ENCODE measurements at regions not wholly inside any gene's neighbourhood (a gene's known extent, or its start where the extent isn't known, plus 50 kb on each side); places are given as distances from the start of the nearest gene placed in this dataset.
A peak's percentile ranks its signal among the peaks of the same experiment; 100 is the strongest.

GRCh38 chr12:88401155-88401554 is 179.1 kb downstream of the KITLG start:
- no peak for TF ChIP-seq POLR2AphosphoS5 (IDR thresholded peaks at IDR 0.05)
- TF ChIP-seq EP300 (IDR thresholded peaks at IDR 0.05) = no peak
- TF ChIP-seq POLR2A (IDR thresholded peaks at IDR 0.05) = no peak
- no peak for TF ChIP-seq CTCF (IDR thresholded peaks at IDR 0.05)
- H3K27me3 ChIP-seq = no peaks in the 10 kb centered on the region
- WGBS, 2 donors = 39 to 45% methylated on average over 2 of the region's 2 CpGs
- DNase-seq = no peak
- no peak overlapping the region for H3K27ac ChIP-seq
- no peaks in the 10 kb centered on the region for H3K4me1 ChIP-seq
- ATAC-seq (ENCODE audit: low FRiP score in 2 of 2) = no peak
- no peak overlapping the region for H3K4me3 ChIP-seq
- no peaks in the 10 kb centered on the region for H3K9me3 ChIP-seq
- H3K36me3 ChIP-seq = no peaks in the 10 kb centered on the region

DNA sequence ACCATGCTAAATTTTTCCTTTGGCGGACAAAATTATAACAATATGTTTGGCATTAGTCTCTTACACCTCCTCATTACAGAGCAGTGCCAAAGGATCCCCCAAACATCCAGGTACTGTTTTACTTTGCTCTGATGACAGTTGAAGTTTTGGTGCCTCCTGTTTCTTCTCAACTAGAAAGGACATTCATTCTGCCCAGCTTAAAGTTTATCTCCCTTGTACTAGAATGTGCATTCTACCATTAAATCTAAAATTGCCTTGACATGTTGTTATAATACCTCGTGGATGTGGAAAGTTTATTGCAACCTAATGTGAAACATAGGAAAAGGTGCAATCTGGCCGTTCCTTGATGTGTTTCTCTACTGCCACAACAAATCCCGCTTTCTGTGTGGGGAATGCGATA is 173.4 kb downstream of the KITLG start:
- TF ChIP-seq POLR2A (IDR thresholded peaks at IDR 0.05) (no peak), POLR2AphosphoS5 (IDR thresholded peaks at IDR 0.05) (no peak), CTCF (IDR thresholded peaks at IDR 0.05) (no peak), EP300 (IDR thresholded peaks at IDR 0.05) (no peak)
- Histone ChIP-seq H3K4me3 (no peak overlapping the region), H3K36me3 (no peaks in the 10 kb centered on the region), H3K27me3 (no peaks in the 10 kb centered on the region), H3K4me1 (no peaks in the 10 kb centered on the region), H3K9me3 (no peaks in the 10 kb centered on the region), H3K27ac (no peak overlapping the region)
- DNase-seq = no peak
- no peak for ATAC-seq (ENCODE audit: low FRiP score in 2 of 2)
- 68 to 70% methylated on average over 5 of the region's 5 CpGs for WGBS, 2 donors

- H3K4me1 ChIP-seq = no peaks in the 10 kb centered on the region
- no peak for DNase-seq
- H3K9me3 ChIP-seq = no peaks in the 10 kb centered on the region
- H3K36me3 ChIP-seq = no peaks in the 10 kb centered on the region
- no peaks in the 10 kb centered on the region for H3K27me3 ChIP-seq
- no peak overlapping the region for H3K4me3 ChIP-seq
- H3K27ac ChIP-seq = no peak overlapping the region
- TF ChIP-seq CTCF (IDR thresholded peaks at IDR 0.05) (no peak), POLR2AphosphoS5 (IDR thresholded peaks at IDR 0.05) (no peak), POLR2A (IDR thresholded peaks at IDR 0.05) (no peak), EP300 (IDR thresholded peaks at IDR 0.05) (no peak)
- ATAC-seq (ENCODE audit: low FRiP score in 2 of 2) = no peak
Observed at GRCh38 chr12:88408823-88409222, 171.4 kb downstream of the KITLG start.

DNA sequence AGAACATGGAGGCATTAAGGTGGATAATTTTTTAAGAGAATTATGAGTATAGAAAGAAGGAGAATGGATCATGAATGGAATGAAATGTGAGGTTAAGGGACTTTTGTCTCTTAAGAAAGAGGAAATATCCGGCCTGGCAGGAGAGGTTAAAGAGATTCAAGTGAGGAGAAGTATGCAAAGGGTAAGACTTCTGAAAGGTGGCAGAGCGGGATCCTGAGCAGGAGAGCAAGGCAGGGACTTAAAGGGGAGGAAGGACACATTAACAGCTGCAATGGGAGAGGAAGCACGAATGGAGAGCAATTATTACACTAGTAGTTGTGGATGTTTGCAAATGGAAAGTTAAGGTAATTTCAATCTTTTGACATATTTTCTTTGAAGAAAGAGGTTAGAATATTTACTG is 171.0 kb downstream of the KITLG start:
- TF ChIP-seq POLR2AphosphoS5 (IDR thresholded peaks at IDR 0.05) = no peak
- TF ChIP-seq CTCF (IDR thresholded peaks at IDR 0.05) = no peak
- TF ChIP-seq POLR2A (IDR thresholded peaks at IDR 0.05) = no peak
- no peak for TF ChIP-seq EP300 (IDR thresholded peaks at IDR 0.05)
- ATAC-seq (ENCODE audit: low FRiP score in 2 of 2) (no peak), DNase-seq (peak in 1 of 2 donors; percentile 21)
- no peaks in the 10 kb centered on the region for H3K9me3 ChIP-seq
- no peaks in the 10 kb centered on the region for H3K4me1 ChIP-seq
- no peak overlapping the region for H3K4me3 ChIP-seq
- H3K27ac ChIP-seq = no peak overlapping the region
- 62 to 69% methylated on average over 3 of the region's 3 CpGs for WGBS, 2 donors
- no peaks in the 10 kb centered on the region for H3K27me3 ChIP-seq
- no peaks in the 10 kb centered on the region for H3K36me3 ChIP-seq

- Histone ChIP-seq H3K27ac (no peak overlapping the region), H3K9me3 (no peaks in the 10 kb centered on the region), H3K27me3 (no peaks in the 10 kb centered on the region), H3K4me3 (no peak overlapping the region), H3K36me3 (no peaks in the 10 kb centered on the region), H3K4me1 (peaks cover 0 to 2% (median 0%) of the 10 kb centered on the region in 4 donors)
- ATAC-seq (ENCODE audit: low FRiP score in 2 of 2) (no peak), DNase-seq (no peak)
- 74 to 76% methylated on average over 2 of the region's 2 CpGs for WGBS, 2 donors
- no peak for TF ChIP-seq EP300 (IDR thresholded peaks at IDR 0.05)
- TF ChIP-seq CTCF (IDR thresholded peaks at IDR 0.05) = no peak
- TF ChIP-seq POLR2A (IDR thresholded peaks at IDR 0.05) = no peak
- TF ChIP-seq POLR2AphosphoS5 (IDR thresholded peaks at IDR 0.05) = no peak
Observed at GRCh38 chr12:88411689-88412088, 168.6 kb downstream of the KITLG start.

Data from upper lobe of left lung (tissue), 6 donors.